ENCODE measurements at regions not wholly inside any gene's neighbourhood (a gene's known extent, or its start where the extent isn't known, plus 50 kb on each side); places are given as distances from the start of the nearest gene placed in this dataset.

GRCh38 chr11:70745941-70746340 is 347.6 kb downstream of the CTTN start:
- TF ChIP-seq CTCF (IDR thresholded peaks at IDR 0.05 in 2 of 3, conservative IDR thresholded peaks at IDR 0.05 in 1 of 3; ENCODE audit: borderline replicate concordance in 1 of 3, insufficient read depth in 1 of 3, low read depth in 2 of 3, low read length in 2 of 3) (no peak), EZH2phosphoT487 (IDR thresholded peaks at IDR 0.05; ENCODE audit: borderline replicate concordance) (no peak), YY1 (IDR thresholded peaks at IDR 0.05; ENCODE audit: extremely low read depth, insufficient replicate concordance, low read depth, low read length) (no peak), EZH2 (IDR thresholded peaks at IDR 0.05) (no peak), SIN3A (IDR thresholded peaks at IDR 0.05; ENCODE audit: low read depth) (no peak), CEBPB (IDR thresholded peaks at IDR 0.05; ENCODE audit: low read depth) (no peak), POLR2AphosphoS5 (IDR thresholded peaks at IDR 0.05; ENCODE audit: low read depth, low read length) (no peak), POLR2A (IDR thresholded peaks at IDR 0.05; ENCODE audit: borderline replicate concordance, extremely low read depth, insufficient read depth, insufficient read length) (no peak)
